GM12878 (cell line): ENCODE measurements at regions not wholly inside any gene's neighbourhood (a gene's known extent, or its start where the extent isn't known, plus 50 kb on each side); places are given as distances from the start of the nearest gene placed in this dataset.

Experiments
- BHLHE40 ChIP-seq, 2 experiments: fragments of 450-650 bp in 1 of 2; IDR thresholded peaks; 2 replicates each; pipeline ENCODE4 v1.6.1; 2011 to 2017; ENCODE audit warnings: low read depth in 2 of 2, borderline replicate concordance in 1 of 2, improper control_type of control experiment in 1 of 2, low read length in 1 of 2, mild to moderate bottlenecking in 1 of 2
- BRCA1 ChIP-seq: IDR thresholded peaks from 2 replicates; pipeline ENCODE4 v1.6.1; 2011; ENCODE audit warnings: low read depth, low read length, improper control_type of control experiment
- CBX5 ChIP-seq: sonication (generic); IDR thresholded peaks from 2 replicates; pipeline ENCODE4 v1.6.1; 2016; ENCODE audit warnings: low read depth, moderate library complexity, mild to moderate bottlenecking, inconsistent platforms
- CEBPB ChIP-seq, 2 experiments: fragments of 150-350 bp in 1 of 2; IDR thresholded peaks; 2 replicates each; pipeline ENCODE4 v1.6.1; 2012 to 2014; ENCODE audit warnings: low read depth in 2 of 2, low read length in 2 of 2, borderline replicate concordance in 1 of 2, inconsistent platforms in 1 of 2
- CREM ChIP-seq: IDR thresholded peaks from 2 replicates; pipeline ENCODE4 v1.6.1; 2014; ENCODE audit warnings: antibody characterized with exemption, low read depth
- DPF2 ChIP-seq: fragments of 450-650 bp; IDR thresholded peaks from 2 replicates; pipeline ENCODE4 v1.6.1; 2017; ENCODE audit warnings: mild to moderate bottlenecking
- EED ChIP-seq: sonication (generic); IDR thresholded peaks from 2 replicates; pipeline ENCODE4 v1.6.1; 2016; ENCODE audit warnings: antibody characterized with exemption, low read depth
- EGR1 ChIP-seq, 2 experiments: IDR thresholded peaks; 1 replicate in 1 of 2; 2 replicates in 1 of 2; pipeline ENCODE4 v1.6.1; 2011 to 2012; ENCODE audit warnings: low read depth in 2 of 2, low read length in 2 of 2, borderline replicate concordance in 1 of 2, mild to moderate bottlenecking in 1 of 2, moderate library complexity in 1 of 2
- HDAC6 ChIP-seq: fragments of 200-600 bp; sonication (generic); IDR thresholded peaks from one replicate; pipeline ENCODE4 v1.8.0; 2017; ENCODE audit warnings: antibody characterized with exemption; ENCODE audit not compliant: unreplicated experiment
- IKZF1 ChIP-seq: fragments of 450-650 bp; conservative IDR thresholded peaks from 2 replicates; pipeline ENCODE4 v1.6.1; 2017; ENCODE audit warnings: antibody characterized with exemption, mild to moderate bottlenecking
- MAX ChIP-seq: IDR thresholded peaks from 2 replicates; pipeline ENCODE4 v1.6.1; 2012; ENCODE audit warnings: low read depth, low read length, improper control_type of control experiment
- MXI1 ChIP-seq: fragments of 150-350 bp; IDR thresholded peaks from 2 replicates; pipeline ENCODE4 v1.6.1; 2011; ENCODE audit warnings: low read depth, mild to moderate bottlenecking, inconsistent platforms, low read length, improper control_type of control experiment
- NBN ChIP-seq: fragments of 450-650 bp; IDR thresholded peaks from 2 replicates; pipeline ENCODE4 v1.6.1; 2016
- NFYA ChIP-seq: IDR thresholded peaks from 2 replicates; pipeline ENCODE4 v1.6.1; 2011; ENCODE audit warnings: low read depth, mild to moderate bottlenecking, low read length, improper control_type of control experiment, borderline replicate concordance
- NR2F1 ChIP-seq: fragments of 450-650 bp; conservative IDR thresholded peaks from 2 replicates; pipeline ENCODE4 v1.6.1; 2017; ENCODE audit warnings: mild to moderate bottlenecking
- PAX5 ChIP-seq: IDR thresholded peaks from 2 replicates; pipeline ENCODE4 v1.6.1; 2011; ENCODE audit warnings: low read depth, low read length, borderline replicate concordance
- POLR2AphosphoS5 ChIP-seq: IDR thresholded peaks from 2 replicates; pipeline ENCODE4 v1.6.1; 2011; ENCODE audit warnings: mild to moderate bottlenecking, low read length, inconsistent platforms
- RUNX3 ChIP-seq: IDR thresholded peaks from 2 replicates; pipeline ENCODE4 v1.6.1; 2012; ENCODE audit warnings: low read length, inconsistent platforms
- SIN3A ChIP-seq: IDR thresholded peaks from 2 replicates; pipeline ENCODE4 v1.6.1; 2012; ENCODE audit warnings: low read depth, low read length, improper control_type of control experiment
- SP1 ChIP-seq: IDR thresholded peaks from one replicate; pipeline ENCODE4 v1.6.1; 2011; ENCODE audit warnings: low read depth, low read length
- SREBF2 ChIP-seq: IDR thresholded peaks from 2 replicates; pipeline ENCODE4 v1.6.1; 2012; ENCODE audit warnings: mild to moderate bottlenecking, low read length
- STAT1 ChIP-seq: fragments of 450-650 bp; conservative IDR thresholded peaks from 2 replicates; pipeline ENCODE4 v1.6.1; 2014; ENCODE audit warnings: antibody characterized with exemption, mild to moderate bottlenecking
- TAF1 ChIP-seq: IDR thresholded peaks from 2 replicates; pipeline ENCODE4 v1.6.1; 2011; ENCODE audit warnings: mild to moderate bottlenecking, low read depth, low read length, borderline replicate concordance
- TBL1XR1 ChIP-seq: IDR thresholded peaks from 2 replicates; pipeline ENCODE4 v1.6.1; 2012; ENCODE audit warnings: low read depth, low read length, improper control_type of control experiment
- USF1 ChIP-seq: IDR thresholded peaks from 2 replicates; pipeline ENCODE4 v1.6.1; 2011; ENCODE audit warnings: borderline replicate concordance, low read depth, mild to moderate bottlenecking, moderate library complexity, mixed read lengths, low read length; ENCODE audit not compliant: insufficient read depth; ENCODE audit errors: extremely low read length
- TF ChIP-seq, protein P1 (sequence below): IDR thresholded peaks from 2 replicates; pipeline ENCODE4 v1.6.1; 2012; ENCODE audit warnings: improper control_type of control experiment, low read depth, low read length; ENCODE audit not compliant: insufficient replicate concordance

DNA sequence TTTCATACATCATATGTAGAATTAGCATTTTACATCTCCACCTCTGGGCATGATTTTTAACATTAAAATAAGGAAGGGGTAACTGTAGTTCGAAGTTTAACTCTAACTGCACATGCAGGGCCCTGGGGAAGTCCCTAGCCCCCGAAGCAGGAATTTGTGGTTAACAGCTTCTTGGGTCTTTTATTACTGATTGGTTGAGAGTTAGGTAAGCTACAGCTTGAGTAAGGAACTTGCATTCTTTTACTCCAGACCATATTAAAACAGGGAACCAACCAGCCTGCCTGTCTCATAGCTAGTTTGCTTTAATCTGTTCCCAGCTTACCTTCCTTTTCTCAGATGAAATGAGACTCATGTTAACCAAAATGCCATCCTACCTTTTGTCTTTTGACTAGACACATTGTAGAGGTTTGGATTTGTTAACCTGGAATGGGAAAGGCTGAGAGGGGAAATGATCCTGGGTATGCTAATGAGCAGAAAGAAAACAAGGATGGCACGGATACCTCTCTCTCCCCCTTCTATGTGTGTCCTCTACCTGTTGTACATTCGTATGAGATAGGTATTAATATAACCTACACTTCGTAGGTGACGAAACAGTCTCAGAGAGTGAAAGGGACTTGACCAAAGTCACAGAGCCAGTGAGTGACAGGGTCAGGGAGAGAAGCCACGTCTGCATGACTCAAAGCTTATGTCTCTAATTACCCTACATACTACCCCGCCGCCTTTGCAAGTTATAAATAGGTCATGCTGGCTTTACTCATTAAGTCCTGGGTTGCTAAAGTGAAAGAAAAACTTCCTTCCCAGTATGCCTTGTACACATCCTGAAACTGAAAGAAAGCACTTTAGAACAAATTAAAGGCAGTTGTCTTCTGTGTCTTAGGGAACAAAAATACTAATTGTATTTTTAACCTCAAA is 119.5 kb upstream of the AFF2 start (continued):
- TF ChIP-seq NBN, result 0 out of 2 replicates have a peak, but pooled peaks have one; percentile 53
- peak; percentile 15 for TF ChIP-seq SP1
- TF ChIP-seq HDAC6, result no peak
- TF ChIP-seq, protein P1, sequence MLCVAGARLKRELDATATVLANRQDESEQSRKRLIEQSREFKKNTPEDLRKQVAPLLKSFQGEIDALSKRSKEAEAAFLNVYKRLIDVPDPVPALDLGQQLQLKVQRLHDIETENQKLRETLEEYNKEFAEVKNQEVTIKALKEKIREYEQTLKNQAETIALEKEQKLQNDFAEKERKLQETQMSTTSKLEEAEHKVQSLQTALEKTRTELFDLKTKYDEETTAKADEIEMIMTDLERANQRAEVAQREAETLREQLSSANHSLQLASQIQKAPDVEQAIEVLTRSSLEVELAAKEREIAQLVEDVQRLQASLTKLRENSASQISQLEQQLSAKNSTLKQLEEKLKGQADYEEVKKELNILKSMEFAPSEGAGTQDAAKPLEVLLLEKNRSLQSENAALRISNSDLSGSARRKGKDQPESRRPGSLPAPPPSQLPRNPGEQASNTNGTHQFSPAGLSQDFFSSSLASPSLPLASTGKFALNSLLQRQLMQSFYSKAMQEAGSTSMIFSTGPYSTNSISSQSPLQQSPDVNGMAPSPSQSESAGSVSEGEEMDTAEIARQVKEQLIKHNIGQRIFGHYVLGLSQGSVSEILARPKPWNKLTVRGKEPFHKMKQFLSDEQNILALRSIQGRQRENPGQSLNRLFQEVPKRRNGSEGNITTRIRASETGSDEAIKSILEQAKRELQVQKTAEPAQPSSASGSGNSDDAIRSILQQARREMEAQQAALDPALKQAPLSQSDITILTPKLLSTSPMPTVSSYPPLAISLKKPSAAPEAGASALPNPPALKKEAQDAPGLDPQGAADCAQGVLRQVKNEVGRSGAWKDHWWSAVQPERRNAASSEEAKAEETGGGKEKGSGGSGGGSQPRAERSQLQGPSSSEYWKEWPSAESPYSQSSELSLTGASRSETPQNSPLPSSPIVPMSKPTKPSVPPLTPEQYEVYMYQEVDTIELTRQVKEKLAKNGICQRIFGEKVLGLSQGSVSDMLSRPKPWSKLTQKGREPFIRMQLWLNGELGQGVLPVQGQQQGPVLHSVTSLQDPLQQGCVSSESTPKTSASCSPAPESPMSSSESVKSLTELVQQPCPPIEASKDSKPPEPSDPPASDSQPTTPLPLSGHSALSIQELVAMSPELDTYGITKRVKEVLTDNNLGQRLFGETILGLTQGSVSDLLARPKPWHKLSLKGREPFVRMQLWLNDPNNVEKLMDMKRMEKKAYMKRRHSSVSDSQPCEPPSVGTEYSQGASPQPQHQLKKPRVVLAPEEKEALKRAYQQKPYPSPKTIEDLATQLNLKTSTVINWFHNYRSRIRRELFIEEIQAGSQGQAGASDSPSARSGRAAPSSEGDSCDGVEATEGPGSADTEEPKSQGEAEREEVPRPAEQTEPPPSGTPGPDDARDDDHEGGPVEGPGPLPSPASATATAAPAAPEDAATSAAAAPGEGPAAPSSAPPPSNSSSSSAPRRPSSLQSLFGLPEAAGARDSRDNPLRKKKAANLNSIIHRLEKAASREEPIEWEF, result no peak
- no peak for TF ChIP-seq CEBPB (IDR thresholded peaks at IDR 0.05; ENCODE audit: borderline replicate concordance in 1 of 2, low read depth in 2 of 2, low read length in 2 of 2)
- TF ChIP-seq CBX5, result no peak
- no peak for TF ChIP-seq EGR1 (IDR thresholded peaks at IDR 0.05; ENCODE audit: borderline replicate concordance in 1 of 2, low read depth in 2 of 2, low read length in 2 of 2)
- TF ChIP-seq USF1, result no peak
- TF ChIP-seq EED, result no peak
- no peak for TF ChIP-seq SIN3A
- no peak for TF ChIP-seq NFYA
- TF ChIP-seq TAF1, result no peak
- TF ChIP-seq CREM, result peak; percentile 40; the same call in 1 of the 2 replicates
- TF ChIP-seq POLR2AphosphoS5, result no peak
- peak; percentile 69 for TF ChIP-seq RUNX3
- 0 out of 2 replicates have a peak, but pooled peaks have one; percentile 27 for TF ChIP-seq MXI1
- peak; percentile 37; the same call in 1 of the 2 replicates for TF ChIP-seq NR2F1
- TF ChIP-seq SREBF2, result no peak
- TF ChIP-seq TBL1XR1, result no peak
- TF ChIP-seq DPF2, result peak; percentile 40
- 0 out of 2 replicates have a peak, but pooled peaks have one; percentile 33 for TF ChIP-seq PAX5
- TF ChIP-seq MAX, result no peak
- TF ChIP-seq BRCA1, result no peak
- no peak for TF ChIP-seq STAT1
- peak; percentile 20 to 54; a peak in 1 of 4 replicates for TF ChIP-seq BHLHE40 (IDR thresholded peaks at IDR 0.05; ENCODE audit: borderline replicate concordance in 1 of 2, low read depth in 2 of 2, low read length in 1 of 2)
- peak; percentile 43; the same call in 1 of the 2 replicates for TF ChIP-seq IKZF1
